Uterus (tissue), 2 donors: ENCODE measurements at regions not wholly inside any gene's neighbourhood (a gene's known extent, or its start where the extent isn't known, plus 50 kb on each side); places are given as distances from the start of the nearest gene placed in this dataset.

Experiments
- CTCF ChIP-seq, 4 experiments: fragments of 200-600 bp in 2 of 4; fragments of 450-650 bp in 2 of 4; sonication (generic) in 2 of 4; IDR thresholded peaks; one replicate each; pipeline ENCODE4 v1.5.1; 2016 to 2019; ENCODE audit warnings: antibody characterized with exemption in 4 of 4, mild to moderate bottlenecking in 2 of 4, moderate library complexity in 1 of 4
- POLR2A ChIP-seq, 2 donors: fragments of 450-650 bp; IDR thresholded peaks; one replicate each; pipeline ENCODE4 v1.6.1; 2016; ENCODE audit warnings: antibody characterized with exemption in 2 of 2, mild to moderate bottlenecking in 1 of 2, moderate library complexity in 1 of 2

GRCh38 chr12:42823679-42824078 is 234.1 kb upstream of the PRICKLE1 start:
- no peak for TF ChIP-seq CTCF (IDR thresholded peaks at IDR 0.05)
- TF ChIP-seq POLR2A (IDR thresholded peaks at IDR 0.05): no peak
